ENCODE measurements at regions not wholly inside any gene's neighbourhood (a gene's known extent, or its start where the extent isn't known, plus 50 kb on each side); places are given as distances from the start of the nearest gene placed in this dataset.

DNA sequence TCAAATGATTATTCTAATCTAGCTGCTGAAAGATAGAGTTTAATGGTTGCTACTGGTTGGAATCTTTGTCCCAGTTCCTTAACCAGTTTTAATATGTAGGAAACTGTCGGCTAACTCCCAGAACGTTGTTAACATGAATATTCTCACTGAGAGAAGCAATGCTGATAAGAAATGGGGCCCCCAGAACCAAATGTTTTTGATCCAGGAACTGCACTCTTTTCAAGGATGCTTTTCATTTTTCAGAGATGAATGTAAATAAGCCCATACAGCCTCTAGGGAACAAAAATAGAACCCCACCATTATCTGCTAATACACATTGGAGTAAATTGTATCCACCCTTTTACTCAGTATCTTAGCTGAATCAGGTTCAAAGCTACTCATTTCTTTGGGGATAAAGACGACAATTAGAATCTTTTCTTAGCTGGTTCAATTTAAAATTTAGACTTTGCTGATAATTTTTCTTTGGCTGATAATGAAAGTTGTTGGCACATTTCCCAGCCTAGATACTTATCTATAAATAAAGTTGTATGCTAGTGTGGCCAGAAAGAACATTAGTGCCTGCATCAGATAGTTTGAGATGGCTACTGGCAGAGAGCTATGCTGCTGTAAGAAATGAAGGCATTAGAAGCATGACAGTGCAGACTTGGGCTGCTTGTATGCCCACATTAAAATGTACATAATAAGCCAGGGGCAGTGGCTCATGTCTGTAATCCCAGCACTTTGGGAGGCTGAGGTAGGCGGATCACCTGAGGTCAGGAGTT is 323.3 kb upstream of the PDGFD start:
- Histone ChIP-seq H3K27ac (ENCODE audit: low read depth, low read length) (no peak overlapping the region), H3K9ac (ENCODE audit: low read length) (no peak overlapping the region), H3K4me2 (ENCODE audit: low read depth, low read length, poor library complexity, severe bottlenecking) (no peak overlapping the region), H3K9me2 (replicated peaks; ENCODE audit: insufficient read depth, low read length) (no peaks in the 10 kb centered on the region), H3F3A (ENCODE audit: insufficient read depth) (no peaks in the 10 kb centered on the region), H3K27me3 (ENCODE audit: low read length) (no peaks in the 10 kb centered on the region), H3K9me3 (ENCODE audit: insufficient read depth, low read length) (peaks cover 18% of the 10 kb centered on the region; the same call in 1 of the 2 replicates), H3K79me2 (ENCODE audit: insufficient read depth, low read length) (no peaks in the 10 kb centered on the region), H3K4me3 (ENCODE audit: insufficient read depth, low read length, poor library complexity, severe bottlenecking) (no peak overlapping the region), H4K20me1 (ENCODE audit: low read depth, low read length) (no peaks in the 10 kb centered on the region), H2AFZ (ENCODE audit: low read depth, low read length, severe bottlenecking) (no peak overlapping the region), H3K36me3 (ENCODE audit: low read length) (no peaks in the 10 kb centered on the region)
- TF ChIP-seq, protein P1, sequence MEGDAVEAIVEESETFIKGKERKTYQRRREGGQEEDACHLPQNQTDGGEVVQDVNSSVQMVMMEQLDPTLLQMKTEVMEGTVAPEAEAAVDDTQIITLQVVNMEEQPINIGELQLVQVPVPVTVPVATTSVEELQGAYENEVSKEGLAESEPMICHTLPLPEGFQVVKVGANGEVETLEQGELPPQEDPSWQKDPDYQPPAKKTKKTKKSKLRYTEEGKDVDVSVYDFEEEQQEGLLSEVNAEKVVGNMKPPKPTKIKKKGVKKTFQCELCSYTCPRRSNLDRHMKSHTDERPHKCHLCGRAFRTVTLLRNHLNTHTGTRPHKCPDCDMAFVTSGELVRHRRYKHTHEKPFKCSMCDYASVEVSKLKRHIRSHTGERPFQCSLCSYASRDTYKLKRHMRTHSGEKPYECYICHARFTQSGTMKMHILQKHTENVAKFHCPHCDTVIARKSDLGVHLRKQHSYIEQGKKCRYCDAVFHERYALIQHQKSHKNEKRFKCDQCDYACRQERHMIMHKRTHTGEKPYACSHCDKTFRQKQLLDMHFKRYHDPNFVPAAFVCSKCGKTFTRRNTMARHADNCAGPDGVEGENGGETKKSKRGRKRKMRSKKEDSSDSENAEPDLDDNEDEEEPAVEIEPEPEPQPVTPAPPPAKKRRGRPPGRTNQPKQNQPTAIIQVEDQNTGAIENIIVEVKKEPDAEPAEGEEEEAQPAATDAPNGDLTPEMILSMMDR (IDR thresholded peaks at IDR 0.05; ENCODE audit: insufficient read depth, low read length, poor library complexity, severe bottlenecking): no peak
- no peak for TF ChIP-seq EZH2phosphoT487 (conservative IDR thresholded peaks at IDR 0.05; ENCODE audit: low read length)

- H3K36me3 ChIP-seq (ENCODE audit: low read length): no peaks in the 10 kb centered on the region
- no peak overlapping the region for H3K9ac ChIP-seq (ENCODE audit: low read length)
- H3F3A ChIP-seq (ENCODE audit: insufficient read depth): no peaks in the 10 kb centered on the region
- H3K4me2 ChIP-seq (ENCODE audit: low read depth, low read length, poor library complexity, severe bottlenecking): no peak overlapping the region
- TF ChIP-seq, protein P1 (IDR thresholded peaks at IDR 0.05; ENCODE audit: insufficient read depth, low read length, poor library complexity, severe bottlenecking): no peak
- TF ChIP-seq EZH2phosphoT487 (conservative IDR thresholded peaks at IDR 0.05; ENCODE audit: low read length): no peak
- no peaks in the 10 kb centered on the region for H4K20me1 ChIP-seq (ENCODE audit: low read depth, low read length)
- H3K27me3 ChIP-seq (ENCODE audit: low read length): no peaks in the 10 kb centered on the region
- no peaks in the 10 kb centered on the region for H3K9me2 ChIP-seq (replicated peaks; ENCODE audit: insufficient read depth, low read length)
- H3K9me3 ChIP-seq (ENCODE audit: insufficient read depth, low read length): peaks cover 7% of the 10 kb centered on the region; the same call in 1 of the 2 replicates
- no peak overlapping the region for H3K4me3 ChIP-seq (ENCODE audit: insufficient read depth, low read length, poor library complexity, severe bottlenecking)
- no peaks in the 10 kb centered on the region for H3K79me2 ChIP-seq (ENCODE audit: insufficient read depth, low read length)
- H3K27ac ChIP-seq (ENCODE audit: low read depth, low read length): no peak overlapping the region
- no peak overlapping the region for H2AFZ ChIP-seq (ENCODE audit: low read depth, low read length, severe bottlenecking)
Measured at GRCh38 chr11:104484804-104485554, 321.0 kb upstream of the PDGFD start.

DNA sequence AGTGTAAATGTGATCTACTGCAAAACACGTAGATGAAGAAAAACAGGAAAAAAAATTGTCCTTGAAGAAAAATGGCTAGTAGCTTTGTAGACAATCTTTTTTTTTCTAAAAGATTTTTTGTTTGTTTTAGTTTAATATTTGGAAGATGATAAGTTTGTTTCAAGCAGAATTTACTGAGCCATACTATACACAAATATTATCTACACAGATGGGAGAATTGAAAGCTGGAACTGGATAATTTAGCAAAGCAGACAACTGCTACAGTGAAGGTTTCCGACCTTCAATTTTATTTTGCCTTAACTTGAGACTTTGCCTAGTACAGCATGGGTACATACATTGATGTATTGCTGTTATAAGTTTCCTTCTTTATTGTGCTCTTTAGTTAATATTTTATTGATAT is 313.0 kb upstream of the PDGFD start:
- H3K9me2 ChIP-seq (replicated peaks; ENCODE audit: insufficient read depth, low read length): no peaks in the 10 kb centered on the region
- H3K27ac ChIP-seq (ENCODE audit: low read depth, low read length): no peak overlapping the region
- H3F3A ChIP-seq (ENCODE audit: insufficient read depth): no peaks in the 10 kb centered on the region
- H4K20me1 ChIP-seq (ENCODE audit: low read depth, low read length): no peaks in the 10 kb centered on the region
- H3K79me2 ChIP-seq (ENCODE audit: insufficient read depth, low read length): no peaks in the 10 kb centered on the region
- no peaks in the 10 kb centered on the region for H3K36me3 ChIP-seq (ENCODE audit: low read length)
- H2AFZ ChIP-seq (ENCODE audit: low read depth, low read length, severe bottlenecking): no peak overlapping the region
- TF ChIP-seq, protein P1 (IDR thresholded peaks at IDR 0.05; ENCODE audit: insufficient read depth, low read length, poor library complexity, severe bottlenecking): no peak
- no peak for TF ChIP-seq EZH2phosphoT487 (conservative IDR thresholded peaks at IDR 0.05; ENCODE audit: low read length)
- H3K9me3 ChIP-seq (ENCODE audit: insufficient read depth, low read length): no peaks in the 10 kb centered on the region
- H3K27me3 ChIP-seq (ENCODE audit: low read length): no peaks in the 10 kb centered on the region
- no peak overlapping the region for H3K9ac ChIP-seq (ENCODE audit: low read length)
- H3K4me2 ChIP-seq (ENCODE audit: low read depth, low read length, poor library complexity, severe bottlenecking): no peak overlapping the region
- no peak overlapping the region for H3K4me3 ChIP-seq (ENCODE audit: insufficient read depth, low read length, poor library complexity, severe bottlenecking)

All from SU-DHL-6 (cell line).